Upper lobe of left lung (tissue), 6 donors: ENCODE measurements at regions not wholly inside any gene's neighbourhood (a gene's known extent, or its start where the extent isn't known, plus 50 kb on each side); places are given as distances from the start of the nearest gene placed in this dataset.
A peak's percentile ranks its signal among the peaks of the same experiment; 100 is the strongest.

ENCODE experiments used
- ATAC-seq, 2 donors: fragments of 200-7000 bp; cut with Tn5 transposase; one replicate each; pipeline ENCODE4 v1.9.1; 2022; ENCODE audit warnings: mild to moderate bottlenecking in 2 of 2, moderate library complexity in 2 of 2; ENCODE audit not compliant: low FRiP score in 2 of 2
- DNase-seq, 2 donors: peaks; one replicate each; pipeline ENCODE4 v3.0.0-alpha.2; 2019 to 2020
- H3K27ac ChIP-seq, 4 donors: fragments of 200-600 bp; sonication (generic); one replicate each; pipeline ENCODE4 v1.5.1; 2016 to 2019
- H3K27me3 ChIP-seq, 4 donors: fragments of 200-600 bp; sonication (generic); one replicate each; pipeline ENCODE4 v1.5.1; 2017 to 2019
- H3K36me3 ChIP-seq, 4 donors: fragments of 200-600 bp; sonication (generic); one replicate each; pipeline ENCODE4 v1.5.1; 2016 to 2019
- H3K4me1 ChIP-seq, 4 donors: fragments of 200-600 bp; sonication (generic); one replicate each; pipeline ENCODE4 v1.5.1; 2018 to 2019
- H3K4me3 ChIP-seq, 4 donors: fragments of 200-600 bp; sonication (generic); one replicate each; pipeline ENCODE4 v1.5.1; 2017 to 2019; ENCODE audit warnings: mild to moderate bottlenecking in 2 of 4, moderate library complexity in 1 of 4
- H3K9me3 ChIP-seq, 4 donors: fragments of 200-600 bp; sonication (generic); one replicate each; pipeline ENCODE4 v1.5.1; 2018 to 2019
- CTCF ChIP-seq, 6 experiments: fragments of 450-650 bp in 4 of 6; fragments of 200-600 bp in 2 of 6; sonication (generic) in 2 of 6; IDR thresholded peaks; one replicate each; pipeline ENCODE4 v1.5.1; 2016 to 2019; ENCODE audit warnings: antibody characterized with exemption in 6 of 6
- EP300 ChIP-seq, 4 donors: sonication (generic); formaldehyde crosslinking; IDR thresholded peaks; one replicate each; pipeline ENCODE4 v1.5.1; 2017; ENCODE audit warnings: antibody characterized with exemption in 4 of 4, control low read depth in 2 of 4
- POLR2A ChIP-seq, 4 donors: fragments of 450-650 bp; IDR thresholded peaks; one replicate each; pipeline ENCODE4 v1.5.1; 2016 to 2017; ENCODE audit warnings: antibody characterized with exemption in 4 of 4, mild to moderate bottlenecking in 2 of 4
- POLR2AphosphoS5 ChIP-seq, 2 donors: sonication (generic); formaldehyde crosslinking; IDR thresholded peaks; one replicate each; pipeline ENCODE4 v1.5.1; 2017; ENCODE audit warnings: antibody characterized with exemption in 2 of 2
- WGBS, 2 donors: methylation state at CpG; one replicate each; pipeline ENCODE4 v1.1.5; 2017 to 2018; 5-methylcytosine and 5-hydroxymethylcytosine counted together
- donor health status: DM: no; HTN: no; CAD: no; lungs with moderate emphysema.
- donor health status: DM: no; HTN: yes; CAD: no; lungs with severe emphysema.

DNA sequence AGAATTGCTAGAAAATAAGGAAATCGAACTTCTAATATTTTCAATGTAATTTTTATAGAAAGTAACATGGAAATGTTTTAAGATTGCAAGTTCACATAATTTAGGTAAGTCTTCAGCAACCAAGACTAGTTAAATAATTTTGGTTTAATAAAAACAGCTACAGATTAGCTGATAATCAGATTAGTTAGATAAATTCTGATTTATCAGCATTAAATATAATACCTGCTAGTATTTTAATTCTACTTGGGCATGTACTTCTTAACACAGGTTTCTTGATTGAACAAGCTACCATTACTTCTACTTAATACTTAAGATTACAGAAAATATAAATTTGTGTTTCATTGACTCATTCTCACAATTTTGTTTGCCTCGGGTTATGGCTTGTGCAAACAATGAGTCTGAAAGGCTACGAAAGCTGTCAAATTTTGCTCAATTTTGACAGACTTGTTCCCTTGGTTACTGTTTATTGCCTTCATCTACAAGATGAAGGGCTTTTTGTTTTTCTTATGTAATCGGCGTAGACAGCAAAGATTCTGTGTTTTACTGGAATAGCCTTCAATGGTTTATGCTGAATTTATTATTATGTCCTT is 116.1 kb upstream of the NUDT4 start:
- ATAC-seq (no peak), DNase-seq (no peak)
- Histone ChIP-seq H3K9me3 (no peaks in the 10 kb centered on the region), H3K36me3 (no peaks in the 10 kb centered on the region), H3K4me3 (no peak overlapping the region), H3K27ac (no peak overlapping the region), H3K27me3 (no peaks in the 10 kb centered on the region), H3K4me1 (no peaks in the 10 kb centered on the region)
- TF ChIP-seq EP300 (IDR thresholded peaks at IDR 0.05) (no peak), CTCF (IDR thresholded peaks at IDR 0.05) (no peak), POLR2AphosphoS5 (IDR thresholded peaks at IDR 0.05) (no peak), POLR2A (IDR thresholded peaks at IDR 0.05) (no peak)
- 84 to 88% methylated on average over 5 of the region's 5 CpGs for WGBS, 2 donors

DNA sequence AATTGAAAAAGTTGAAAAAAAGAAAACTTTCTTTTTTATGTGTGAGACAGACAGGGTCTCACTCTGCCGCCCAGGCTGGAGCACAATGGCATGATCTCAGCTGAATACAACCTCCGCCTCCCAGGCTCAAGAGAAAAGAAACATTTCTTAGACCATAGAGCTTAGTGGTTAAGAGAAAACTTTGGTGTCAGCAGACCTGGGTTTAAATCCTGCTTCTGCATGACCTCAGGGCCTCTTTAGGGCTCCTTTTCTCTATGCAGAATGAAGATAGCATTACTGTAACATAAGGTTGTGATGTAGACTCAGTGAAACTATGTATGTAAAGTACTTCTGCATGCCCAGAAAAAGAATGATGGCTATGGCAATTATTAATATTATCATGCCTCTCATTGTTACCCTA is 104.7 kb upstream of the NUDT4 start:
- 93 to 97% methylated on average over 2 of the region's 2 CpGs for WGBS, 2 donors
- Histone ChIP-seq H3K4me3 (no peak overlapping the region), H3K36me3 (no peaks in the 10 kb centered on the region), H3K27ac (no peak overlapping the region), H3K27me3 (no peaks in the 10 kb centered on the region), H3K9me3 (peaks cover 0 to 3% (median 0%) of the 10 kb centered on the region in 4 donors), H3K4me1 (no peaks in the 10 kb centered on the region)
- no peak for ATAC-seq
- no peak for DNase-seq
- no peak for TF ChIP-seq POLR2AphosphoS5 (IDR thresholded peaks at IDR 0.05)
- no peak for TF ChIP-seq CTCF (IDR thresholded peaks at IDR 0.05)
- no peak for TF ChIP-seq EP300 (IDR thresholded peaks at IDR 0.05)

DNA sequence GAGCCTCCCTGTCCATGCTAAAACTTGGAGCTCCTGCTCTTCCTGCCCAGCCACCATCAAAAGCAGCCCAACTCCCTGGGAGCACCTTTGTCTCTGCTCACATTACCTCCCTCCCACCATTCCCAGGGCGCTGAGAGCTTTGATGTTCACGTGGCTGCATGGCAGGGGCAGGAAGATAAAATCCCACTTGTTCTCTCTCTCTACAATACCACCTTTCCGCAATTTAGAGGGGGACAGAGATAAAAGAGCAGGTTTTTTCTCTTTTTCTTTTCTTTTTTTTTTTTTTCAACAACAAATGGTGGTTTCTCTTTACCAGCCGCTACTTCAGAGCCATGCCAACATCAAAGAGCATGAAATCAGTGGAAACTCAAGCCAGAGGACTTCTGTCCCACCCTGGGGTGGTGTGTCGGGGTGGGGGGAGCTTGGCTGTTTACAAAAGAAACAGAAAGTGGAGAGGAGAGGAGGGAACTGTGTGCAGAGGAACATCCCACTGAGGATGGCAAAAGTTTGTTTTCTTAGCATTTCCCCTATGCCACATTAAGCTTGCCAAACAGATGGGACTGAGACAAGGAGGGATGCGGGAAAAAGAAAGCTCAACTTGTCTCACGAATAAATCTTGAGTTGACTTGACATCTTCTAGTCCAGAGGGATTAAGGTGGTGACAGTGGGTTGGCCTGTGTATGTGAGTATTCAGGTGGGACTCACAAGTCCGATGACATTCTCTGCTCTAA is 103.7 kb upstream of the NUDT4 start:
- Histone ChIP-seq H3K4me1 (no peaks in the 10 kb centered on the region), H3K36me3 (no peaks in the 10 kb centered on the region), H3K9me3 (peaks cover 0 to 3% (median 0%) of the 10 kb centered on the region in 4 donors), H3K4me3 (no peak overlapping the region), H3K27me3 (no peaks in the 10 kb centered on the region), H3K27ac (no peak overlapping the region)
- TF ChIP-seq CTCF (IDR thresholded peaks at IDR 0.05): no peak
- no peak for TF ChIP-seq EP300 (IDR thresholded peaks at IDR 0.05)
- no peak for TF ChIP-seq POLR2A (IDR thresholded peaks at IDR 0.05)
- TF ChIP-seq POLR2AphosphoS5 (IDR thresholded peaks at IDR 0.05): no peak
- ATAC-seq (no peak), DNase-seq (no peak)
- WGBS, 2 donors: 66 to 68% methylated on average over 8 of the region's 8 CpGs

- Histone ChIP-seq H3K4me1 (no peaks in the 10 kb centered on the region), H3K27ac (no peak overlapping the region)
- no peak for TF ChIP-seq POLR2AphosphoS5 (IDR thresholded peaks at IDR 0.05)
- no peak for TF ChIP-seq POLR2A (IDR thresholded peaks at IDR 0.05)
- no peak for TF ChIP-seq CTCF (IDR thresholded peaks at IDR 0.05)
- no peak for TF ChIP-seq EP300 (IDR thresholded peaks at IDR 0.05)
Observed at GRCh38 chr12:93274937-93275336, 102.8 kb upstream of the NUDT4 start.

GRCh38 chr12:93275589-93275988 is 102.1 kb upstream of the NUDT4 start:
- Histone ChIP-seq H3K27me3 (no peaks in the 10 kb centered on the region), H3K9me3 (no peaks in the 10 kb centered on the region), H3K4me1 (no peaks in the 10 kb centered on the region), H3K4me3 (no peak overlapping the region), H3K27ac (no peak overlapping the region), H3K36me3 (no peaks in the 10 kb centered on the region)
- 89 to 92% methylated on average over 3 to 7 of the region's 7 CpGs for WGBS, 2 donors
- DNase-seq: peak in 1 of 2 donors; percentile 52
- no peak for TF ChIP-seq EP300 (IDR thresholded peaks at IDR 0.05)
- no peak for TF ChIP-seq CTCF (IDR thresholded peaks at IDR 0.05)
- no peak for TF ChIP-seq POLR2AphosphoS5 (IDR thresholded peaks at IDR 0.05)
- TF ChIP-seq POLR2A (IDR thresholded peaks at IDR 0.05): no peak
- ATAC-seq: no peak

More at GRCh38 chr12:93274937-93275336, 102.8 kb upstream of the NUDT4 start:
- no peaks in the 10 kb centered on the region for H3K27me3 ChIP-seq
- WGBS, 2 donors: 95 to 96% methylated on average over 9 of the region's 9 CpGs
- ATAC-seq (no peak), DNase-seq (no peak)
- H3K36me3 ChIP-seq: no peaks in the 10 kb centered on the region
- H3K4me3 ChIP-seq: no peak overlapping the region
- no peaks in the 10 kb centered on the region for H3K9me3 ChIP-seq
